Renal cortical epithelial cell (primary cell): ENCODE measurements at regions not wholly inside any gene's neighbourhood (a gene's known extent, or its start where the extent isn't known, plus 50 kb on each side); places are given as distances from the start of the nearest gene placed in this dataset.
A peak's percentile ranks its signal among the peaks of the same experiment; 100 is the strongest.
"Not testable (repeated sequence)": the region's sequence is repeated elsewhere in the genome, so short reads cannot be mapped to it uniquely, and the experiment has no call there.

Experiments used
- DNase-seq: peaks from one replicate; pipeline ENCODE4 v3.0.0-alpha.2; 2011; ENCODE audit warnings: low read depth

DNA sequence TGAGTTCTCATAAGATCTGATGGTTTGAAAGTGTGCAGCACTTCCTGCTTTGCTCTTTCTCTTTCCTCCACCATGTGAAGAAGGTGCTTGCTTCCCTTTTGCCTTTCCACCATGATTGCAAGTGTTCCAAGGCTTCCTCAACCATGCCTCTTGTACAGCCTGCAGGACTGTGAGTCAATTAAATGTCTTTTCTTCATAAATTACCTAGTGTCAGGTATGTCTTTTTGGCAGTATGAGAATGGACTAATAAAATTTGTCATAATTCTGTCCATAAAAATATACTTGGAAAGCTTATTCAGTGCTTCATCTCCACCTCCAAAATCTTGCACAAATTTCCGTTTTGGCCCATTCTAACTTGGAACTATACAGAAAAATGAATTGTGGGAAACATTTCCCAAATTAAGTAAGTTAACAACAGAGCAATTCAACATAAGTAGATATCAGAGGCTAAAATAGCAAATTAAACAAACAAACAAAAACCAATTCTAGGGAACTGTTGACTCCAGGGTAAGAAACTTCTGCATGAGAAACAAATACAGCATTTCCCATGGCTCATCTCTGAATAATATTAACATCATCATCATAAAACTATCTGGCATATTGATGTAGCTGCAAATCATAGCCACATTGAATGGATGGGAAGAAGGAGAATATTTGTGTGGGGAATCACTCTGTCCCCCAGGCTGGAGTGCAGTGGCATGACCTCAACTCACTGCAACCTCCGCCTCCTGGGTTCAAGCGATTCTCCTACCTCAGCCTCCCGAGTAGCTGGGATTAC is 459.5 kb upstream of the FAR2 start:
- no peak for DNase-seq

DNA sequence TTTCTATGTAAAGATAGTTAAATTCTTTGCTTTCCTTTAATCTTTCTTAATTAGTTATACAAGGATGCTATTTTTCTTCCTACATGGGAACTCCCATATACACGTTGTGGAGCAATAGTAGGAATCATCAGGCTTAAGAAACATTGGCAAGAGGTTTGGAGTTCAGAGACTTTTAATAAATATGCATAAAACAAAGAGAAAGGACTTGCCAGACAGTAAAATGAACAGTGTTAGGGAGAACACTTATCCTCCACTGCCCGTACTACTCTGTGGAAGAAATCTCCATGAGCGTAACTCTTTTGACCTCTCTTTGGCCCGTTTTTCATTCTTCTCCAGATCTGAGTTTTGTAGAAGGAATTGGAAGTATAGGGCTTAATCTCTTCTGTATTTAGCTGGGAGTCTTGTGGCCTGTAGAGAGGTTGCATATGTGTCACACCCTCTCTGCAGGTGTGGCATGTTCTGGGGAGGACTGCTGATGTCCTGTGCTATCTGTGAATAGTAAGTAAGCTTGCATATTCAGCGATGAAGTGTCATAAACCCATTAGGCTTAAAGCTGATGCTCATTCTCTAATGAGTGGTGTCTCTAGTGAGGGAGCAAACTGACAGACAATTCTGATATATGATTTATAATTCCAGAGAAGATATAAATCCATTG is 455.4 kb upstream of the FAR2 start:
- no peak for DNase-seq

- DNase-seq, result no peak
These were observed 450.5 kb upstream of the FAR2 start for GRCh38 chr12:28698553-28698952.

DNA sequence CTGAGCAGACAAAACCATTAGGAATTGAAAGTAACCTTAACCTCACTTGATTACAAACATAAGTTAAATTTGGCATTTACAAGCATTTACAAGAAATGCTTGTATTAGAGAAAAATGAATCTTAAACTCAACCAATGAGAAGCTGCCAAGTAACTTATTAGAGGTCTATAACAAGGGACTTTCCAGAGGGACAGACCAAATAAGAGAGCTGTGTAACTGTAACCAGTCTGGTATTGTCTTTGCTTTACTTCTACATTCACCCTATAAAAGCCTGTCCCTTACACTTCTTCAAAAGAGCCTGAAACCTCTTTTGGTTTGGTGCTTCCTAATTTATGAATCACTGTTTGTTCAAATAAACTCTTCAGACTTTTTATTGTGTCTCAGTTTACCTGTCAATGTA is 450.0 kb upstream of the FAR2 start:
- no peak for DNase-seq

GRCh38 chr12:28700161-28700560 is 448.9 kb upstream of the FAR2 start:
- no peak for DNase-seq

- DNase-seq, result no peak
These were observed 444.5 kb upstream of the FAR2 start for GRCh38 chr12:28704477-28705169.

DNA sequence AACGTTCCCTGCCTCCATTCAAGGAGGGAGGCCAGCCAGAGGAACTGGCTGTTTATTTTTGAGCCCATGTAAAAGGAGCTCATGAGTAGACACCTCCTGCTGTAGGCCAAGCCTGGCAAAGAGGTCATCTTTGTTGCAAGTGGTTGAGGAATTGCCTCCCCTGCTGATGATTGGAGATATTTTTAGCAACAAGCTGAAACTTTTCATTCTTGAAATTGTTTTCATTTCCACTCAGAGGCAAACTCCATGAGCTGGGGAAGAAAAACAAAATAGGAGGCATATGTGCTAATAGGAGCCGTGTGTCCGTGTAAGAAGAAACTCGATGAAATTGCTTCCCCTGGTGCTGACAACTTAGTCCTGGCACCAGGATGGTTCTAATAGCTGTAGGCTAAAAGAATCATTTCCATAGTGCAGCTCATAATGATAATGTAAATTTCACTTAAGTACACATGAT is 440.1 kb upstream of the FAR2 start:
- no peak for DNase-seq

DNA sequence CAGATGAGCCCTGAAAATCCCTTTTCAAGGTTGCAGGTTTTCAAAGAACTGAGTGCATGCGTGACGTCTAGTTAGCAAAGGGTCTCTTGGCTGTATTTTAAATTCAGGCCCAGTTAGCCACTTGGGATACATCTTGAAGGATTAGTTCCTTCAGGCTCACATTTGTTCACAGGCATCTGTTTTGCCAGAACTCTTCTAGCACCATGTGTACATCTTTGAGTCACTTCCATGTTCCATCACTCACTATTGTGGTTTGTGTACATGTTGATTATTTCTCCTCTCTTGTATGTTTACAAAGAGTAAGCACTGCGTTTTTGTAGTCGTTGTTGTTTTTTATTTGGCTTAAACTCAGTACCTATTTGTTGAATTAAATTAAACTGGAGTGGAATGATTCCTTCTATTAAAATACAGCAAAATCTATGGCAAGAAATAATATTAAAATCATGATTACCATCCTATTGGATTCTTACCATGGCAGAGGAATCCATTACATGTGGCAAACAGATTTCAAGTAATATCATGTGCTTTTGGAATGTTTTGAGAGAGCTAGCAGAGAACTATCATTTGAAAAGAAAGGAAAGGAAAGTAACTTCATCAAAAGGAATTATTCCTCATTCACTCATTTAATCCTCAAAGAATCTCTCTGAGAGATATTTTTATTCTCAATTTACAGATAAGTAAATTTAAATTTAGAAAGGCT is 438.9 kb upstream of the FAR2 start:
- no peak for DNase-seq

DNA sequence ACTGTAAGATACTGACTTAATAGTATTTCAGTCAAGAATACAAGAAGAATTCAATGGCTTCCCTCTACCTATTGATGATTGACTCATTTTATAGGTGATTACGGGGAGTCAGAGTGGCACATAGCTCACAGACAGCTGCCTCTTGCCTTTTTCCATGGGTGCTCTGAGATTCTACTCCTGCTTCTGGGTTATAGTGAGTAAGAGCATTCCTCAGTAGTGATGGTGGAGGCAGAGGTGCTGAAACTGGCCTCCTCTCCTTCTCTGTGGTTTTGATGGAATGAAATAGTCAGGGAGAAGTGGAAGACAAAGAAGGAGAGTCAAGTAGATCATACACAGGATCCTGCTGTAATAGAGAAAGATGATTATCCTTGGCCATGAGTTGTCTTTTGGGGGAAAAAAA is 438.2 kb upstream of the FAR2 start:
- peak; percentile 33 for DNase-seq

- no peak for DNase-seq
These were observed 437.7 kb upstream of the FAR2 start for GRCh38 chr12:28711421-28711820.

DNA sequence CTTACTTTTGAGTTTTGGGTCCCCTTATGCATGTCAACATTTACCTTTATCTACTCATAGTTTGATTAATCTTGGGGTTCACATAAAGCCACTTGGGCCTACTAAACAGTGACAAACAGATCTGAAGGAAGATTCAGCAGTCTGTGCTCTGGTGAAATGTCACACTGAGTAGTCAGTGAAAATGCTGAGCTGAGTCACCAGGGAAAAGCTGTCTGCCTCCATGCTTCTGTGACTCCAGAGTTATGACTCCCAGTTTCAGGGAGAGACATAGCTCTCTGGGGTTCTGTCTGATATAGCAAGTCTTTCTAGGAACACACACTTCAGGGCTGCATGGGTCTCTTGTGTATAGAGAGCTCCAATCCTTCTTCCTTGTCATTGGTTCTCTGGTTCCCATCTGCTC is 406.3 kb upstream of the FAR2 start:
- peak; percentile 49 for DNase-seq

DNA sequence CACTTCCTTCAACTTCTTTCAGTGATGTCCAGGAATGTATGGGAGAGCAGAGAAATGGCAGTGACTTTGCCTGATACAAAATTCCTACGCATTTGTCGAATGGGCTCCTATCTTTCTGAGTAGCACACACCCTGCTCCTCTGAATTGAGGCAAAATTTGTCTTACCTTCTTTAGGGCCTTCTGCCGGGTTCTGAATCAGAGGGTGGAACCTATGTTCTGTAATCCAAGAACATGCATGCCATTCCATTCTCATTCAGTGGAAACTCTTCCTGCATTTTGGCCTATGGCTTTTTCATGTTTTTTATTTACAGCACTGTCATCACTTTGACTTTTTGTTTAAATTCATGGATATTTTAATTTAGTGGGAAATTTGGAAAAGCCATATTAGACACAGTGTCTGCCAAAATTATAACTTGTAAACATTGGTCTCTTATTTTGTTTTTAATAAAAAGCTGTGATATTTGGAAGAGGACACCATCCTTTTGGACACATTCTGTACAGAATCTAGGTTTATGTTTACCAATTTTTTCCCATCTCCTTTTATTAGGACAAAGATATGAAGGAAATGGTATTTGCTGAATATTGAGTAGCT is 402.2 kb upstream of the FAR2 start:
- no peak for DNase-seq

DNA sequence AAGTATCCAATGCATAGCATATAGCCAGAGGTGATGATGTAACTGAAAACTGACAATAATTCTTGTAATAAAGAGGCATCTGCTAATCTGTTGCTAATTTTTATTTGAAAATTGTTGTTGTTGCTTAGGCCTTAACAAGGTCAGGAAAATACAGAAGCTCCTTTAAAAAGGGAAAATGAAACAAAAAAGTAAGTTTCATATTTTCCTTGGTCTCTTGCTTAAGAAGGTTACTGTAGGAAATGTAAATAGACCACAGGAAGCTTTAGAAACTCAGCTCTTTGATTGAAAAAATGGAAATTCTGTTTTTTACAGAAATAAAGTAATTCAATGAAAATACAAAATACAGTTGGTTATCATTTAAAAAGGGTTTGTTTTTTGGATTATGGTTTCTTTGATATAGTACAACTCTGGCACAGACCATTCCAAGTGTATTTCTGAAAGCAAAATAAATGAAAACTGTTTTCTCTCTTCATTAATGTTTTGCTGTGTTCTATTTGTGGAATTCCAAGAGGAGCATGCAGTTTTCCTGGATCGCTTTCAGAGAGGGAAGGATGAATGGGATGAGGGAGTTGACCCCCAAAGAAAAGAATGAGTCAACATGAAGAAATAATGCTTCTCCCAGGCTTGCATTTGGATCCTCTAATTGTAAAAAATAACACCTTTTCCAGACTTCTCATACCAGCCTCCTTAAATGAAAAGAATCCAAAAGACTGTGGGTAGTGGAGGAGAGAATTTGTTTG is 398.0 kb upstream of the FAR2 start:
- DNase-seq, result no peak

GRCh38 chr12:28755027-28755426 is 394.1 kb upstream of the FAR2 start:
- no peak for DNase-seq

- DNase-seq, result peak; percentile 68
These were observed 389.7 kb upstream of the FAR2 start for GRCh38 chr12:28759333-28759732.

DNA sequence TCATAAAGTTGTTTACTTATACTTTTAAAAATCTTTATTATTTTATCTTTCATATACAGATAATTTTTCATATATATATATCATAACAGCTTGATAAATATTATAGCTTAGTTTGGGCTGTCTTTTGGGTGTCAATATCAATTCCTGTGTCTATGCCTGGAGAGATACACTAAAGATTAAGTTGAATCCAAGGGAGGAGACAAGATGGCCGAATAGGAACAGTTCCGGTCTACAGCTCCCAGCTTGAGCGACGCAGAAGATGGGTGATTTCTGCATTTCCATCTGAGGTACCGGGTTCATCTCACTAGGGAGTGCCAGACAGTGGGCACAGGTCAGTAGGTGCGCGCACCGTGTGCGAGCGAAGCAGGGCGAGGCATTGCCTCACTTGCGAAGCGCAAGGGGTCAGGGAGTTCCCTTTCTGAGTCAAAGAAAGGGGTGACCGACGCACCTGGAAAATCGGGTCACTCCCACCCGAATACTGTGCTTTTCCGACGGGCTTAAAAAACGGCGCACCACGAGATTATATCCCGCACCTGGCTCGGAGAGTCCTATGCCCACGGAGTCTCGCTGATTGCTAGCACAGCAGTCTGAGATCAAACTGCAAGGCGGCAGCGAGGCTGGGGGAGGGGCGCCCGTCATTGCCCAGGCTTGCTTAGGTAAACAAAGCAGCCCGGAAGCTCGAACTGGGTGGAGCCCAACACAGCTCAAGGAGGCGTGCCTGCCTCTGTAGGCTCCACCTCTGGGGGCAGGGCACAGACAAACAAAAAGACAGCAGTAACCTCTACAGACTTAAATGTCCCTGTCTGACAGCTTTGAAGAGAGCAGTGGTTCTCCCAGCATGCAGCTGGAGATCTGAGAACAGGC is 388.8 kb upstream of the FAR2 start:
- DNase-seq, result not testable (repeated sequence)

GRCh38 chr12:28761897-28762296 is 387.2 kb upstream of the FAR2 start:
- DNase-seq, result not testable (repeated sequence)

DNA sequence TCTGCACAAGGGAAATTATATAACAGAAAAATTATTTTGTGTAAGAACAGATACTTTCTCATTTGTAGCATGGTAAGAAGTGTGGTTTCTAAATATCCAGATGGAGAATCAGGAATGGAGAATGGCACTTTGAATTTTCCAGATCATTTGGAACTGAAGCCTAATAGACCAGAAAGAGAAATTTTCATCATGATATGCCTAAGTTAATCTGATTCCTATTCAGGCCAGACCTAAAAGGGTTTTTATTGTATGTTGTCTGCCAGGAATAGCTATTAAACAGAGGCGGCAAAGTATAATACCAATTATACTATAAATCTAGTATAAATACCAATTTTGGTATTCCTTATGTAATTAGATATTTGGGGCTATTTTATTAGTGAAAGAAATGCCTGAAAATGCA is 382.7 kb upstream of the FAR2 start:
- no peak for DNase-seq

- no peak for DNase-seq
These were observed 381.2 kb upstream of the FAR2 start for GRCh38 chr12:28767836-28768348.

- DNase-seq, result no peak
These were observed 378.8 kb upstream of the FAR2 start for GRCh38 chr12:28770322-28770721.
